ENCODE measurements at regions not wholly inside any gene's neighbourhood (a gene's known extent, or its start where the extent isn't known, plus 50 kb on each side); places are given as distances from the start of the nearest gene placed in this dataset.

- no peak for TF ChIP-seq CTCF (IDR thresholded peaks at IDR 0.05; ENCODE audit: control extremely low read depth in 1 of 3, insufficient read depth in 1 of 3, low read depth in 1 of 3, low read length in 3 of 3)
- no peak for TF ChIP-seq SAP30 (IDR thresholded peaks at IDR 0.05; ENCODE audit: insufficient read depth, insufficient replicate concordance, low read length)
- no peak for TF ChIP-seq JUN (IDR thresholded peaks at IDR 0.05; ENCODE audit: low read depth, low read length)
- TF ChIP-seq CBX5 (IDR thresholded peaks at IDR 0.05; ENCODE audit: low read depth, low read length): no peak
Observed at GRCh38 chr7:145557805-145558204, 558.8 kb upstream of the CNTNAP2 start.
